ENCODE measurements at regions not wholly inside any gene's neighbourhood (a gene's known extent, or its start where the extent isn't known, plus 50 kb on each side); places are given as distances from the start of the nearest gene placed in this dataset.

DNA sequence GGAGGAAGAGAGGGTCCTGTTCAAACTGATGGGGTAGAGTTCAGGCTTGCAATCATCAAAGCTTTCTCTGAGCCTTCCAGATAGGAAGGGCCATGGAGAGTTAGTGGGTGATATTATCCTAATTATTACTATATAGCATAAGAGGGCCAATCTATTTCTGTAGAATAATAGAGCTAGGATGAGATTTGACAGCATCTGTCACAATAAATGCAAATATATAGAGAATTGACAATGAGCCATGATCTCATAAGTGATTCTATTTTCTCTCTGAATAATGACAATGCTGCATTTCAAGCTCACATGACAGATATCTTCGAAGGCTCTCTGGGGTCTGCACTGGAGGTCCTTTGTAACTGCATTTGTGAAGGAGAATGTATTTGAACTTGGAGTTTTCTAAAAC, 521.9 kb upstream of the CELF4 start:
- H3K36me3 ChIP-seq = no peaks in the 10 kb centered on the region
- no peak overlapping the region for H3K4me3 ChIP-seq
- 73% methylated on average over 1 of the region's 1 CpG for WGBS
- no peak overlapping the region for H3K27ac ChIP-seq
- DNase-seq (ENCODE audit: low spot score in 2 of 2) = no peak
- TF ChIP-seq POLR2A (IDR thresholded peaks at IDR 0.05) = no peak
- TF ChIP-seq POLR2AphosphoS5 (IDR thresholded peaks at IDR 0.05) = no peak
- TF ChIP-seq, protein P1, sequence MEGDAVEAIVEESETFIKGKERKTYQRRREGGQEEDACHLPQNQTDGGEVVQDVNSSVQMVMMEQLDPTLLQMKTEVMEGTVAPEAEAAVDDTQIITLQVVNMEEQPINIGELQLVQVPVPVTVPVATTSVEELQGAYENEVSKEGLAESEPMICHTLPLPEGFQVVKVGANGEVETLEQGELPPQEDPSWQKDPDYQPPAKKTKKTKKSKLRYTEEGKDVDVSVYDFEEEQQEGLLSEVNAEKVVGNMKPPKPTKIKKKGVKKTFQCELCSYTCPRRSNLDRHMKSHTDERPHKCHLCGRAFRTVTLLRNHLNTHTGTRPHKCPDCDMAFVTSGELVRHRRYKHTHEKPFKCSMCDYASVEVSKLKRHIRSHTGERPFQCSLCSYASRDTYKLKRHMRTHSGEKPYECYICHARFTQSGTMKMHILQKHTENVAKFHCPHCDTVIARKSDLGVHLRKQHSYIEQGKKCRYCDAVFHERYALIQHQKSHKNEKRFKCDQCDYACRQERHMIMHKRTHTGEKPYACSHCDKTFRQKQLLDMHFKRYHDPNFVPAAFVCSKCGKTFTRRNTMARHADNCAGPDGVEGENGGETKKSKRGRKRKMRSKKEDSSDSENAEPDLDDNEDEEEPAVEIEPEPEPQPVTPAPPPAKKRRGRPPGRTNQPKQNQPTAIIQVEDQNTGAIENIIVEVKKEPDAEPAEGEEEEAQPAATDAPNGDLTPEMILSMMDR (IDR thresholded peaks at IDR 0.05) = no peak
- no peak for TF ChIP-seq EP300 (IDR thresholded peaks at IDR 0.05)
- no peaks in the 10 kb centered on the region for H3K27me3 ChIP-seq
- no peaks in the 10 kb centered on the region for H3K4me1 ChIP-seq
- no peaks in the 10 kb centered on the region for H3K9me3 ChIP-seq

GRCh38 chr18:38081516-38081915, 515.9 kb upstream of the CELF4 start:
- no peak overlapping the region for H3K27ac ChIP-seq
- H3K27me3 ChIP-seq = no peaks in the 10 kb centered on the region
- H3K4me3 ChIP-seq = no peak overlapping the region
- no peaks in the 10 kb centered on the region for H3K9me3 ChIP-seq
- DNase-seq (ENCODE audit: low spot score in 2 of 2) = no peak
- no peaks in the 10 kb centered on the region for H3K36me3 ChIP-seq
- WGBS = 80% methylated on average over 1 of the region's 1 CpG
- TF ChIP-seq POLR2A (IDR thresholded peaks at IDR 0.05) = no peak
- TF ChIP-seq POLR2AphosphoS5 (IDR thresholded peaks at IDR 0.05) = no peak
- TF ChIP-seq EP300 (IDR thresholded peaks at IDR 0.05) = no peak
- TF ChIP-seq, protein P1 (IDR thresholded peaks at IDR 0.05) = no peak
- H3K4me1 ChIP-seq = no peaks in the 10 kb centered on the region

GRCh38 chr18:38077229-38077628, 511.6 kb upstream of the CELF4 start:
- TF ChIP-seq POLR2AphosphoS5 (IDR thresholded peaks at IDR 0.05) = no peak
- TF ChIP-seq, protein P1 (IDR thresholded peaks at IDR 0.05) = no peak
- no peak for TF ChIP-seq POLR2A (IDR thresholded peaks at IDR 0.05)
- no peak overlapping the region for H3K4me3 ChIP-seq
- H3K27me3 ChIP-seq = no peaks in the 10 kb centered on the region
- WGBS = 39% methylated on average over 4 of the region's 4 CpGs
- H3K27ac ChIP-seq = no peak overlapping the region
- H3K4me1 ChIP-seq = no peaks in the 10 kb centered on the region
- no peaks in the 10 kb centered on the region for H3K9me3 ChIP-seq
- no peak for DNase-seq (ENCODE audit: low spot score in 2 of 2)
- H3K36me3 ChIP-seq = no peaks in the 10 kb centered on the region

GRCh38 chr18:38076346-38077070, 510.9 kb upstream of the CELF4 start:
- TF ChIP-seq POLR2A (IDR thresholded peaks at IDR 0.05) = no peak
- TF ChIP-seq POLR2AphosphoS5 (IDR thresholded peaks at IDR 0.05) = no peak
- no peak for TF ChIP-seq EP300 (IDR thresholded peaks at IDR 0.05)
- TF ChIP-seq, protein P1 (IDR thresholded peaks at IDR 0.05) = no peak
- Histone ChIP-seq H3K4me3 (no peak overlapping the region), H3K4me1 (no peaks in the 10 kb centered on the region), H3K27me3 (no peaks in the 10 kb centered on the region), H3K36me3 (no peaks in the 10 kb centered on the region), H3K9me3 (no peaks in the 10 kb centered on the region), H3K27ac (no peak overlapping the region)
- DNase-seq (ENCODE audit: low spot score in 2 of 2) = no peak
- WGBS = 81% methylated on average over 5 of the region's 5 CpGs

DNA sequence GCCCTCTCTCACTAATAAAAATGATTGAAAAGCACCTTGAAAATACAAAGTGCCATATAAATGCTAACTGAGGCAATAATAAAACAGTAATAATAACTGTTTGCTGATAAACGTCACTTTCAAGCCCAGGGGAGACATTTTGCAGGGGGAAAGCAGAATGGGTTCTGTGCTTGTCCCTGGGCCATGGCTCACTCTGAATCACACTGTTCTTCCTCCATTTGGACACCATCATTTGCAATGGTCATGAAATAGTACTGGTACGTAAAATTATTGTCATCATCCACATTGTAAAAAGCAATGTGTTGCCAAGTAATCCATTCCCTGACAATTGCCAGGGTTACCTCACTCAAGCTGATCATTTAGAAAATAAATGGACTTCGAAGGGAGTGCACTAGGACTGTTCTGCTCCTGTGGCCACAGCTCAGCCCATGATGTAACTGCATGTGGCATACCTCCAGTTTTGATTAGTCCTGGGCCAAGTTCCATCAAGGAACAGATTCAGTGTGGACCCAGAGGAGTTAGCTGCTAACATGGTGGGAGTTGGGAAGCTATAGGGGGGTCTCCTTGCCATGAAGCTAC, 508.8 kb upstream of the CELF4 start:
- H3K9me3 ChIP-seq = no peaks in the 10 kb centered on the region
- no peaks in the 10 kb centered on the region for H3K36me3 ChIP-seq
- H3K27ac ChIP-seq = no peak overlapping the region
- no peaks in the 10 kb centered on the region for H3K4me1 ChIP-seq
- H3K4me3 ChIP-seq = no peak overlapping the region
- TF ChIP-seq EP300 (IDR thresholded peaks at IDR 0.05) (no peak), POLR2AphosphoS5 (IDR thresholded peaks at IDR 0.05) (no peak), POLR2A (IDR thresholded peaks at IDR 0.05) (no peak)
- TF ChIP-seq, protein P1 (IDR thresholded peaks at IDR 0.05) = no peak
- no peak for DNase-seq (ENCODE audit: low spot score in 2 of 2)
- 65% methylated on average over 3 of the region's 3 CpGs for WGBS
- no peaks in the 10 kb centered on the region for H3K27me3 ChIP-seq
